Colonic mucosa (tissue), 4 donors: ENCODE measurements at regions not wholly inside any gene's neighbourhood (a gene's known extent, or its start where the extent isn't known, plus 50 kb on each side); places are given as distances from the start of the nearest gene placed in this dataset.

Experiments used
- DNase-seq: peaks from one replicate; pipeline ENCODE4 v3.0.0-alpha.2; 2020
- H3K27ac ChIP-seq: fragments of 200-600 bp; one replicate; pipeline ENCODE4 v1.8.0; 2021
- H3K27me3 ChIP-seq: fragments of 200-600 bp; one replicate; pipeline ENCODE4 v1.8.0; 2021
- H3K36me3 ChIP-seq: fragments of 200-600 bp; one replicate; pipeline ENCODE4 v1.8.0; 2021
- H3K4me1 ChIP-seq: fragments of 200-600 bp; one replicate; pipeline ENCODE4 v1.8.0; 2021; ENCODE audit warnings: mild to moderate bottlenecking
- H3K4me3 ChIP-seq: fragments of 200-600 bp; one replicate; pipeline ENCODE4 v1.8.0; 2021
- H3K9ac ChIP-seq, 2 donors: one replicate each; pipeline ENCODE4 v1.7.0; 2013; ENCODE audit warnings: control low read depth in 2 of 2, low read depth in 2 of 2, low read length in 2 of 2
- H3K9me3 ChIP-seq: fragments of 200-600 bp; one replicate; pipeline ENCODE4 v1.8.0; 2021
- CTCF ChIP-seq: fragments of 200-600 bp; IDR thresholded peaks from one replicate; pipeline ENCODE4 v1.8.0; 2022; ENCODE audit warnings: antibody characterized with exemption, mild to moderate bottlenecking
- intact Hi-C: fragments of 100-400 bp; cut with DNase I; formaldehyde crosslinking; loops from one replicate; pipeline ENCODE4 v1.14.1; 2022
- donor health status: healthy.
- donor health status: DM: no; HTN: no; CAD: no.
- donor health status: DM: no; HTN: no; CAD: no.

GRCh38 chr3:148532326-148532725 is 165.4 kb upstream of the AGTR1 start:
- H3K4me3 ChIP-seq: no peak overlapping the region
- H3K9me3 ChIP-seq: no peaks in the 10 kb centered on the region
- intact Hi-C loops: no loop called here
- TF ChIP-seq CTCF: no peak
- DNase-seq: no peak
- H3K27me3 ChIP-seq: no peaks in the 10 kb centered on the region
- no peak overlapping the region for H3K9ac ChIP-seq
- no peak overlapping the region for H3K27ac ChIP-seq
- no peaks in the 10 kb centered on the region for H3K36me3 ChIP-seq
- H3K4me1 ChIP-seq: no peaks in the 10 kb centered on the region

GRCh38 chr3:148532774-148533173 is 164.9 kb upstream of the AGTR1 start:
- H3K9me3 ChIP-seq: no peaks in the 10 kb centered on the region
- TF ChIP-seq CTCF: no peak
- H3K27me3 ChIP-seq: no peaks in the 10 kb centered on the region
- intact Hi-C loops: no loop called here
- no peak overlapping the region for H3K27ac ChIP-seq
- no peaks in the 10 kb centered on the region for H3K36me3 ChIP-seq
- no peaks in the 10 kb centered on the region for H3K4me1 ChIP-seq
- DNase-seq: no peak
- no peak overlapping the region for H3K4me3 ChIP-seq
- H3K9ac ChIP-seq: no peak overlapping the region

DNA sequence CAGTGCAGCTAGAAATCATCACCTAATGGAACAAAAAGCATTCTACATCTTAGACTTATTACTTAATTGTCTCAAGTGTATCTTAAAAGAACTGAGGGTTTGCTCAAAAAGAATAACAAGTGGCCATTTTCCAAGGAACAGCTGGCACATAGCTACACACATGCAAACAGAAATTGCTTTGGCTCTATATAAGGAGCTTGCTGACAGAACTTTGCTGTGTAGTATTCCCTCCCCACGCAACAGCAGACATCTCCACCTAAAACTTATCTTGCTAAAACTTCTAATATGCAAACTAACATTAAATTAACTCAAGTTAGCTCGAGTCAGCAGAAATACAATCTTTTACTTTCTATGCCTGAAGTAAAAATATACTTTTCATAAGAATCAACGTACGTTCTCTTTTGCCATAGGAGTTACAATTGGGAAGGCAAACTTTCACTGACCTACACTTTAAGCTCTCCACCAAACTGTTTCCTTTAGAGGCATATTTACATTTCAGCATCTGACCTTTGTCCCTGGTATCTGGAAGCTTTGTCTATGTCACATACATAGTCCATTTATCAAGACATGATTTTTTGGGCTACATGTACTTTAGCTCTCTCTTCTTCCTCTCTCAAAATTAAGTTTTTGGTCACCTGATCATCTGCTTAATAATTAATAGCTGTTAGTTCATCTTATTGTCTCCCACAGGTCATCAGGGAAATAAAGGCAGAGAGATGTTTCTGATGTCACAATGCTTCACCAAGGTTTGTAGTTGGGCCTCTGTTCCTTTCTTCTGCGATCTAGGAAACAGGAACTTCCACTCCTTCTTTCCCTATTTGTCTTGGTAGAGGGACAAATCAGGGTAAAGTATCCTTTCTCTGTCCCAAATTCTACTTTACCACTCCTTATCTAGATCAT is 163.4 kb upstream of the AGTR1 start:
- H3K9ac ChIP-seq: no peak overlapping the region
- H3K4me1 ChIP-seq: no peaks in the 10 kb centered on the region
- intact Hi-C loops: no loop called here
- DNase-seq: no peak
- no peak overlapping the region for H3K27ac ChIP-seq
- H3K9me3 ChIP-seq: no peaks in the 10 kb centered on the region
- no peak for TF ChIP-seq CTCF
- no peak overlapping the region for H3K4me3 ChIP-seq
- H3K36me3 ChIP-seq: no peaks in the 10 kb centered on the region
- no peaks in the 10 kb centered on the region for H3K27me3 ChIP-seq

DNA sequence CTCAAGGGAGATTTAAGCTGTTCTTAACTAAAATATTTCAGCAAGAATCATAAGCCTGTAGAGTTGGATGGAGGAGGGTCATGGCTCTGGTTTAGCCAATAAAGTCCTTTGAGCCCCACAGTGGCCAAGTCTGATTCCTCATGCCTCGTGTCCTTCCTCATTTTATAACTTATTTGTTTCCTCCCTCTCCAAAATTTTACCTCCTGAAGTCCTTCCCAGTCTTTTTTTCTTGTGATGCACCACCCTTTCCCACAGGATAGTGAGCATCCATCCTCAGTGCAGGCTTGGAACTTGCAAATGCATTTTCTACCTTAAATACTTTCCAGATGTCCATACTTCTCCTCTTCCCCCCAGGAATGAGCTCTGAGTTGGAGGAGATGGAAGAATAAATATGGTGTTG is 162.7 kb upstream of the AGTR1 start:
- Histone ChIP-seq H3K27me3 (no peaks in the 10 kb centered on the region), H3K9ac (no peak overlapping the region), H3K9me3 (no peaks in the 10 kb centered on the region), H3K4me3 (no peak overlapping the region), H3K36me3 (no peaks in the 10 kb centered on the region), H3K4me1 (no peaks in the 10 kb centered on the region), H3K27ac (no peak overlapping the region)
- no peak for DNase-seq
- intact Hi-C loops: no loop called here
- TF ChIP-seq CTCF: no peak

GRCh38 chr3:148540266-148540665 is 157.4 kb upstream of the AGTR1 start:
- Histone ChIP-seq H3K9me3 (no peaks in the 10 kb centered on the region), H3K27ac (no peak overlapping the region), H3K36me3 (no peaks in the 10 kb centered on the region), H3K9ac (no peak overlapping the region), H3K4me3 (no peak overlapping the region), H3K27me3 (no peaks in the 10 kb centered on the region), H3K4me1 (no peaks in the 10 kb centered on the region)
- no peak for TF ChIP-seq CTCF
- intact Hi-C loops: no loop called here
- DNase-seq: no peak
